Panc1 (cell line): ENCODE measurements at regions not wholly inside any gene's neighbourhood (a gene's known extent, or its start where the extent isn't known, plus 50 kb on each side); places are given as distances from the start of the nearest gene placed in this dataset.

Experiments
- ATAC-seq: fragments of 200-7000 bp; cut with Tn5 transposase; 2 replicates; pipeline ENCODE4 v1.9.1; 2020; ENCODE audit warnings: mild to moderate bottlenecking, moderate library complexity
- BruUV-seq: library from RNA; stranded (reverse); fragments of 400-500 nt; replicated peaks from 2 replicates; lab custom pipeline; 2021; lab: Mats Ljungman, UMichigan
- CTCF ChIA-PET: fragments of 300-600 bp; sonication (Branson Sonifier 250); formaldehyde crosslinking; loops from one replicate; lab custom pipeline; 2022; ENCODE audit warnings: antibody characterized with exemption; lab: Charles Lee
- POLR2A ChIA-PET: fragments of 300-600 bp; sonication (Branson Sonifier 250); formaldehyde crosslinking; loops from one replicate; lab custom pipeline; 2022; ENCODE audit warnings: antibody characterized with exemption; lab: Charles Lee
- DNase-seq: peaks from one replicate; pipeline ENCODE4 v3.0.0-alpha.2; 2010; ENCODE audit warnings: low read depth, low spot score
- H3K27ac ChIP-seq: 2 replicates; pipeline ENCODE4 v1.5.1; 2011; ENCODE audit warnings: mild to moderate bottlenecking, low read length, inconsistent platforms
- H3K27me3 ChIP-seq: fragments of 200-500 bp; sonication (Bioruptor generic); 2 replicates; pipeline ENCODE4 v1.6.0; 2014; ENCODE audit warnings: low read length, inconsistent platforms; ENCODE audit not compliant: control insufficient read depth, insufficient read depth
- H3K36me3 ChIP-seq: fragments of 200-500 bp; sonication (Bioruptor generic); 2 replicates; pipeline ENCODE4 v1.5.1; 2014; ENCODE audit warnings: inconsistent platforms, mild to moderate bottlenecking, low read length, moderate library complexity; ENCODE audit not compliant: control insufficient read depth, insufficient read depth
- H3K4me1 ChIP-seq: 2 replicates; pipeline ENCODE4 v1.5.1; 2011; ENCODE audit warnings: inconsistent platforms, mild to moderate bottlenecking, low read length, moderate library complexity; ENCODE audit not compliant: control insufficient read depth, insufficient read depth
- H3K4me3 ChIP-seq, 2 experiments: 2 replicates each; pipeline ENCODE4 v1.5.1; 2011 to 2012; ENCODE audit warnings: low read depth in 2 of 2, low read length in 2 of 2, mild to moderate bottlenecking in 2 of 2, inconsistent platforms in 1 of 2, moderate library complexity in 1 of 2
- H3K9me3 ChIP-seq: fragments of 200-500 bp; sonication (Bioruptor generic); 2 replicates; pipeline ENCODE4 v1.5.1; 2014; ENCODE audit warnings: low read depth, mild to moderate bottlenecking, inconsistent platforms, low read length, moderate library complexity; ENCODE audit not compliant: control insufficient read depth, insufficient read depth
- CTCF ChIP-seq: fragments of 450-650 bp; IDR thresholded peaks from 2 replicates; pipeline ENCODE4 v1.5.1; 2017; ENCODE audit warnings: mild to moderate bottlenecking
- POLR2AphosphoS5 ChIP-seq: IDR thresholded peaks from 2 replicates; pipeline ENCODE4 v1.6.1; 2012; ENCODE audit warnings: mild to moderate bottlenecking, low read depth, low read length, moderate library complexity
- REST ChIP-seq, 2 experiments: IDR thresholded peaks; 2 replicates each; pipeline ENCODE4 v1.6.1; 2011 to 2012; ENCODE audit warnings: low read depth in 2 of 2, control low read depth in 1 of 2, low read length in 1 of 2, mild to moderate bottlenecking in 1 of 2, moderate library complexity in 1 of 2; ENCODE audit not compliant: insufficient read depth in 1 of 2
- SIN3A ChIP-seq: IDR thresholded peaks from 2 replicates; pipeline ENCODE4 v1.6.1; 2012; ENCODE audit warnings: low read depth, mild to moderate bottlenecking, low read length, moderate library complexity, borderline replicate concordance; ENCODE audit not compliant: insufficient read depth
- TCF7L2 ChIP-seq: IDR thresholded peaks from 2 replicates; pipeline ENCODE4 v1.6.1; 2011; ENCODE audit warnings: mild to moderate bottlenecking, low read depth, low read length, inconsistent platforms
- in situ Hi-C: cut with HindIII; loops from 2 replicates; pipeline ENCODE4 v1.10.0; 2016; ENCODE audit warnings: low sequenced_read_pairs, low pct_unique_long_range_greater_than_20kb
- intact Hi-C: fragments of 100-400 bp; cut with micrococcal nuclease; formaldehyde crosslinking; loops from one replicate; pipeline ENCODE4 v1.10.0; 2022; ENCODE audit not compliant: unreplicated experiment

- no peaks in the 10 kb centered on the region for H3K4me1 ChIP-seq
- ATAC-seq (no peak), DNase-seq (no peak)
- intact Hi-C loops = no loop called here
- no peak for TF ChIP-seq POLR2AphosphoS5
- TF ChIP-seq SIN3A = no peak
- TF ChIP-seq REST (IDR thresholded peaks at IDR 0.05; ENCODE audit: insufficient read depth in 1 of 2, low read depth in 2 of 2, low read length in 1 of 2) = no peak
- TF ChIP-seq TCF7L2 = no peak
- TF ChIP-seq CTCF = no peak
- no peak overlapping the region for H3K4me3 ChIP-seq
- no peak overlapping the region for H3K27ac ChIP-seq
- BruUV-seq = no TSS peak
- H3K9me3 ChIP-seq = no peaks in the 10 kb centered on the region
- in situ Hi-C loops = no loop called here
- H3K27me3 ChIP-seq = no peaks in the 10 kb centered on the region
- ChIA-PET CTCF (no interaction called here), POLR2A (no interaction called here)
- H3K36me3 ChIP-seq = no peaks in the 10 kb centered on the region
These were observed 173.8 kb downstream of the BCL11B start for GRCh38 chr14:99098199-99098598.

GRCh38 chr14:99099051-99099787, 172.8 kb downstream of the BCL11B start:
- Histone ChIP-seq H3K4me1 (no peaks in the 10 kb centered on the region), H3K27me3 (no peaks in the 10 kb centered on the region), H3K36me3 (no peaks in the 10 kb centered on the region), H3K9me3 (no peaks in the 10 kb centered on the region), H3K4me3 (no peak overlapping the region), H3K27ac (no peak overlapping the region)
- intact Hi-C loops (no loop called here), in situ Hi-C loops (no loop called here)
- DNase-seq = no peak
- CTCF ChIA-PET = no interaction called here
- no peak for ATAC-seq
- POLR2A ChIA-PET = no interaction called here
- BruUV-seq = no TSS peak
- TF ChIP-seq TCF7L2 (no peak), POLR2AphosphoS5 (no peak), CTCF (no peak), REST (IDR thresholded peaks at IDR 0.05; ENCODE audit: insufficient read depth in 1 of 2, low read depth in 2 of 2, low read length in 1 of 2) (no peak), SIN3A (no peak)
